SK-N-SH (cell line): ENCODE measurements at regions not wholly inside any gene's neighbourhood (a gene's known extent, or its start where the extent isn't known, plus 50 kb on each side); places are given as distances from the start of the nearest gene placed in this dataset.

Source experiments
- CTCF ChIA-PET: fragments of 300-600, 350-600 bp; formaldehyde crosslinking; extraction: SDS; loops from one replicate; lab custom pipeline; 2021; lab: Yijun Ruan, JAX
- POLR2A ChIA-PET: fragments of 350-600 bp; sonication (Branson Sonifier 250); formaldehyde crosslinking; extraction: SDS; loops from one replicate; lab custom pipeline; 2020; ENCODE audit warnings: antibody characterized with exemption, inconsistent platforms; lab: Yijun Ruan, JAX
- DNase-seq: peaks from one replicate; pipeline ENCODE4 v3.0.0; 2012
- H2AFZ ChIP-seq: fragments of 200-600 bp; sonication (generic); 2 replicates; pipeline ENCODE4 v1.8.1; 2016; ENCODE audit warnings: antibody characterized with exemption, mild to moderate bottlenecking, low read depth
- H3F3A ChIP-seq: fragments of 200-600 bp; sonication (generic); replicated peaks from 2 replicates; pipeline ENCODE3; 2016; ENCODE audit warnings: antibody characterized with exemption, mild to moderate bottlenecking; ENCODE audit not compliant: insufficient read depth
- H3K27ac ChIP-seq, 2 experiments: fragments of 200-500 bp in 1 of 2; fragments of 200-600 bp in 1 of 2; sonication (Bioruptor generic) in 1 of 2; sonication (generic), shearing (Covaris generic) in 1 of 2; 2 replicates each; pipeline versions ENCODE4 v1.5.1 to v1.6.1; 2014 to 2016; ENCODE audit warnings: low read depth in 2 of 2, inconsistent platforms in 1 of 2, low read length in 1 of 2, mild to moderate bottlenecking in 1 of 2, mixed read lengths in 1 of 2
- H3K27me3 ChIP-seq: fragments of 200-600 bp; sonication (generic), shearing (Covaris generic); 2 replicates; pipeline ENCODE4 v1.6.1; 2016; ENCODE audit warnings: mixed run types; ENCODE audit not compliant: insufficient read depth
- H3K36me3 ChIP-seq, 2 experiments: fragments of 200-500 bp in 1 of 2; fragments of 200-600 bp in 1 of 2; sonication (Bioruptor generic) in 1 of 2; sonication (generic) in 1 of 2; replicated peaks in 1 of 2; 2 replicates each; pipeline versions ENCODE3 to v1.5.1; 2014 to 2016; ENCODE audit warnings: low read length in 1 of 2, mild to moderate bottlenecking in 1 of 2; ENCODE audit not compliant: insufficient read depth in 2 of 2, control insufficient read depth in 1 of 2
- H3K4me1 ChIP-seq, 2 experiments: fragments of 200-500 bp in 1 of 2; fragments of 200-600 bp in 1 of 2; sonication (Bioruptor generic) in 1 of 2; sonication (generic), shearing (Covaris generic) in 1 of 2; 2 replicates each; pipeline versions ENCODE4 v1.5.1 to v1.6.1; 2014 to 2016; ENCODE audit warnings: low read depth in 1 of 2, low read length in 1 of 2, mixed run types in 1 of 2; ENCODE audit not compliant: insufficient read depth in 2 of 2, control insufficient read depth in 1 of 2
- H3K4me2 ChIP-seq: fragments of 200-600 bp; sonication (generic), shearing (Covaris generic); 2 replicates; pipeline ENCODE4 v1.6.1; 2017; ENCODE audit warnings: mixed run types
- H3K4me3 ChIP-seq, 2 experiments: fragments of 200-500 bp in 1 of 2; fragments of 200-600 bp in 1 of 2; sonication (Bioruptor generic) in 1 of 2; sonication (generic), shearing (Covaris generic) in 1 of 2; 2 replicates each; pipeline versions ENCODE4 v1.5.1 to v1.8.1; 2014 to 2016; ENCODE audit warnings: low read depth in 2 of 2, inconsistent platforms in 1 of 2, low read length in 1 of 2, mild to moderate bottlenecking in 1 of 2, mixed read lengths in 1 of 2, moderate library complexity in 1 of 2
- H3K79me2 ChIP-seq: fragments of 200-600 bp; sonication (generic); 2 replicates; pipeline ENCODE4 v1.8.1; 2017; ENCODE audit warnings: mild to moderate bottlenecking; ENCODE audit not compliant: insufficient read depth
- H3K9ac ChIP-seq: fragments of 200-600 bp; sonication (generic); 2 replicates; pipeline ENCODE4 v1.6.1; 2017; ENCODE audit warnings: mixed run types
- H3K9me2 ChIP-seq: fragments of 200-600 bp; sonication (generic); 2 replicates; pipeline ENCODE4 v1.6.1; 2017; ENCODE audit warnings: mixed run types
- H3K9me3 ChIP-seq: fragments of 200-600 bp; sonication (generic); 2 replicates; pipeline ENCODE4 v1.6.1; 2017; ENCODE audit warnings: mixed run types, mild to moderate bottlenecking, moderate library complexity
- H4K20me1 ChIP-seq: fragments of 200-600 bp; sonication (generic); 2 replicates; pipeline ENCODE4 v1.6.1; 2017; ENCODE audit warnings: mild to moderate bottlenecking, mixed run types; ENCODE audit not compliant: insufficient read depth
- EZH2phosphoT487 ChIP-seq: fragments of 200-600 bp; sonication (generic); IDR thresholded peaks from 2 replicates; pipeline ENCODE4 v1.6.1; 2017; ENCODE audit warnings: low read depth, mixed run types, mild to moderate bottlenecking, antibody characterized with exemption, moderate library complexity, borderline replicate concordance
- FOXM1 ChIP-seq: IDR thresholded peaks from 2 replicates; pipeline ENCODE4 v1.4.0; 2012; ENCODE audit warnings: low read depth, mild to moderate bottlenecking
- GATA2 ChIP-seq: sonication (generic); formaldehyde crosslinking; IDR thresholded peaks from 2 replicates; pipeline ENCODE4 v1.5.0; 2020; ENCODE audit warnings: mild to moderate bottlenecking, missing genetic modification reagents
- IRF3 ChIP-seq: fragments of 150-350 bp; IDR thresholded peaks from 2 replicates; pipeline ENCODE4 v1.6.1; 2016; ENCODE audit warnings: mild to moderate bottlenecking, low read depth, low read length
- MEF2A ChIP-seq: IDR thresholded peaks from 2 replicates; pipeline ENCODE4 v1.4.0; 2012; ENCODE audit warnings: low read depth, borderline replicate concordance
- MXI1 ChIP-seq: IDR thresholded peaks from 2 replicates; pipeline ENCODE4 v1.6.1; 2012; ENCODE audit warnings: mild to moderate bottlenecking, low read depth, low read length, improper control_type of control experiment
- NRF1 ChIP-seq: IDR thresholded peaks from 2 replicates; pipeline ENCODE4 v1.6.1; 2012; ENCODE audit warnings: low read depth, mild to moderate bottlenecking, low read length
- RFX5 ChIP-seq: IDR thresholded peaks from 2 replicates; pipeline ENCODE4 v1.6.1; 2012; ENCODE audit warnings: mild to moderate bottlenecking, improper control_type of control experiment, low read length
- SIN3A ChIP-seq: IDR thresholded peaks from 2 replicates; pipeline ENCODE4 v1.6.1; 2012; ENCODE audit warnings: low read depth, mild to moderate bottlenecking, low read length, moderate library complexity, borderline replicate concordance
- SMC3 ChIP-seq: IDR thresholded peaks from 2 replicates; pipeline ENCODE4 v1.6.1; 2012; ENCODE audit warnings: low read depth, low read length, improper control_type of control experiment
- TEAD4 ChIP-seq: IDR thresholded peaks from 2 replicates; pipeline ENCODE4 v1.4.0; 2012; ENCODE audit warnings: mild to moderate bottlenecking, borderline replicate concordance; ENCODE audit not compliant: insufficient read depth
- USF1 ChIP-seq: IDR thresholded peaks from 2 replicates; pipeline ENCODE4 v1.4.0; 2012; ENCODE audit warnings: low read depth, borderline replicate concordance
- WGBS: methylation state at CpG from one replicate; pipeline ENCODE4 v1.1.6; 2017; ENCODE audit warnings: low lambda C conversion rate; 5-methylcytosine and 5-hydroxymethylcytosine counted together
- TF ChIP-seq, protein P1 (sequence below): IDR thresholded peaks from 2 replicates; pipeline ENCODE4 v1.4.0; 2012; ENCODE audit warnings: low read depth
- TF ChIP-seq, protein P2 (sequence below): IDR thresholded peaks from 2 replicates; pipeline ENCODE4 v1.6.1; 2012; ENCODE audit warnings: mild to moderate bottlenecking, low read depth, low read length, moderate library complexity
- TF ChIP-seq, protein P3 (sequence below): fragments of 150-350 bp; IDR thresholded peaks from 2 replicates; pipeline ENCODE4 v1.6.1; 2017; ENCODE audit warnings: antibody characterized with exemption, low read length, low read depth, borderline replicate concordance
- TF ChIP-seq, protein P4 (sequence below): IDR thresholded peaks from 2 replicates; pipeline ENCODE4 v1.4.0; 2012; ENCODE audit warnings: low read depth, borderline replicate concordance

- H2AFZ ChIP-seq, result no peak overlapping the region
- no peaks in the 10 kb centered on the region for H3F3A ChIP-seq
- H3K9me2 ChIP-seq, result no peaks in the 10 kb centered on the region
- no peaks in the 10 kb centered on the region for H3K9me3 ChIP-seq
- H3K9ac ChIP-seq, result no peak overlapping the region
- H3K36me3 ChIP-seq, result peaks cover 0 to 3% of the 10 kb centered on the region in 2 experiments
- POLR2A ChIA-PET, result no interaction called here
- no peak overlapping the region for H3K4me2 ChIP-seq
- H3K27ac ChIP-seq, result no peak overlapping the region
- H3K27me3 ChIP-seq, result no peaks in the 10 kb centered on the region
- CTCF ChIA-PET, result no interaction called here
- H3K4me3 ChIP-seq, result no peak overlapping the region
- WGBS, result 53% methylated on average over 2 of the region's 2 CpGs
- TF ChIP-seq, protein P1, sequence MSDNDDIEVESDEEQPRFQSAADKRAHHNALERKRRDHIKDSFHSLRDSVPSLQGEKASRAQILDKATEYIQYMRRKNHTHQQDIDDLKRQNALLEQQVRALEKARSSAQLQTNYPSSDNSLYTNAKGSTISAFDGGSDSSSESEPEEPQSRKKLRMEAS, result no peak
- no peak for TF ChIP-seq IRF3
- no peak for TF ChIP-seq NRF1
- TF ChIP-seq, protein P2, sequence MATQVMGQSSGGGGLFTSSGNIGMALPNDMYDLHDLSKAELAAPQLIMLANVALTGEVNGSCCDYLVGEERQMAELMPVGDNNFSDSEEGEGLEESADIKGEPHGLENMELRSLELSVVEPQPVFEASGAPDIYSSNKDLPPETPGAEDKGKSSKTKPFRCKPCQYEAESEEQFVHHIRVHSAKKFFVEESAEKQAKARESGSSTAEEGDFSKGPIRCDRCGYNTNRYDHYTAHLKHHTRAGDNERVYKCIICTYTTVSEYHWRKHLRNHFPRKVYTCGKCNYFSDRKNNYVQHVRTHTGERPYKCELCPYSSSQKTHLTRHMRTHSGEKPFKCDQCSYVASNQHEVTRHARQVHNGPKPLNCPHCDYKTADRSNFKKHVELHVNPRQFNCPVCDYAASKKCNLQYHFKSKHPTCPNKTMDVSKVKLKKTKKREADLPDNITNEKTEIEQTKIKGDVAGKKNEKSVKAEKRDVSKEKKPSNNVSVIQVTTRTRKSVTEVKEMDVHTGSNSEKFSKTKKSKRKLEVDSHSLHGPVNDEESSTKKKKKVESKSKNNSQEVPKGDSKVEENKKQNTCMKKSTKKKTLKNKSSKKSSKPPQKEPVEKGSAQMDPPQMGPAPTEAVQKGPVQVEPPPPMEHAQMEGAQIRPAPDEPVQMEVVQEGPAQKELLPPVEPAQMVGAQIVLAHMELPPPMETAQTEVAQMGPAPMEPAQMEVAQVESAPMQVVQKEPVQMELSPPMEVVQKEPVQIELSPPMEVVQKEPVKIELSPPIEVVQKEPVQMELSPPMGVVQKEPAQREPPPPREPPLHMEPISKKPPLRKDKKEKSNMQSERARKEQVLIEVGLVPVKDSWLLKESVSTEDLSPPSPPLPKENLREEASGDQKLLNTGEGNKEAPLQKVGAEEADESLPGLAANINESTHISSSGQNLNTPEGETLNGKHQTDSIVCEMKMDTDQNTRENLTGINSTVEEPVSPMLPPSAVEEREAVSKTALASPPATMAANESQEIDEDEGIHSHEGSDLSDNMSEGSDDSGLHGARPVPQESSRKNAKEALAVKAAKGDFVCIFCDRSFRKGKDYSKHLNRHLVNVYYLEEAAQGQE, result no peak
- TF ChIP-seq GATA2, result no peak
- no peak for TF ChIP-seq USF1
- no peak for TF ChIP-seq RFX5
- no peak for TF ChIP-seq MEF2A
- no peak for TF ChIP-seq EZH2phosphoT487
- no peak for TF ChIP-seq TEAD4
- TF ChIP-seq, protein P3, sequence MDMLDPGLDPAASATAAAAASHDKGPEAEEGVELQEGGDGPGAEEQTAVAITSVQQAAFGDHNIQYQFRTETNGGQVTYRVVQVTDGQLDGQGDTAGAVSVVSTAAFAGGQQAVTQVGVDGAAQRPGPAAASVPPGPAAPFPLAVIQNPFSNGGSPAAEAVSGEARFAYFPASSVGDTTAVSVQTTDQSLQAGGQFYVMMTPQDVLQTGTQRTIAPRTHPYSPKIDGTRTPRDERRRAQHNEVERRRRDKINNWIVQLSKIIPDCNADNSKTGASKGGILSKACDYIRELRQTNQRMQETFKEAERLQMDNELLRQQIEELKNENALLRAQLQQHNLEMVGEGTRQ, result no peak
- no peak for TF ChIP-seq FOXM1
- no peak for TF ChIP-seq SMC3
- no peak for TF ChIP-seq MXI1
- no peak for TF ChIP-seq SIN3A
- TF ChIP-seq, protein P4, sequence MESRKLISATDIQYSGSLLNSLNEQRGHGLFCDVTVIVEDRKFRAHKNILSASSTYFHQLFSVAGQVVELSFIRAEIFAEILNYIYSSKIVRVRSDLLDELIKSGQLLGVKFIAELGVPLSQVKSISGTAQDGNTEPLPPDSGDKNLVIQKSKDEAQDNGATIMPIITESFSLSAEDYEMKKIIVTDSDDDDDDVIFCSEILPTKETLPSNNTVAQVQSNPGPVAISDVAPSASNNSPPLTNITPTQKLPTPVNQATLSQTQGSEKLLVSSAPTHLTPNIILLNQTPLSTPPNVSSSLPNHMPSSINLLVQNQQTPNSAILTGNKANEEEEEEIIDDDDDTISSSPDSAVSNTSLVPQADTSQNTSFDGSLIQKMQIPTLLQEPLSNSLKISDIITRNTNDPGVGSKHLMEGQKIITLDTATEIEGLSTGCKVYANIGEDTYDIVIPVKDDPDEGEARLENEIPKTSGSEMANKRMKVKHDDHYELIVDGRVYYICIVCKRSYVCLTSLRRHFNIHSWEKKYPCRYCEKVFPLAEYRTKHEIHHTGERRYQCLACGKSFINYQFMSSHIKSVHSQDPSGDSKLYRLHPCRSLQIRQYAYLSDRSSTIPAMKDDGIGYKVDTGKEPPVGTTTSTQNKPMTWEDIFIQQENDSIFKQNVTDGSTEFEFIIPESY, result no peak
- TF ChIP-seq, all 33 proteins: peak for 0
- Histone ChIP-seq H3K79me2 (no peaks in the 10 kb centered on the region), H4K20me1 (no peaks in the 10 kb centered on the region), H3K4me1 (no peaks in the 10 kb centered on the region)
- no peak for DNase-seq
Observed at GRCh38 chr12:19808371-19808770, 369.1 kb downstream of the AEBP2 start.
